H1 (cell line): ENCODE measurements at regions not wholly inside any gene's neighbourhood (a gene's known extent, or its start where the extent isn't known, plus 50 kb on each side); places are given as distances from the start of the nearest gene placed in this dataset.

Experiments used
- CTCF ChIA-PET: fragments of 300-600 bp; sonication (Branson Sonifier 250); formaldehyde crosslinking; loops from one replicate; lab custom pipeline; 2021; ENCODE audit not compliant: partially characterized antibody; lab: Charles Lee
- POLR2A ChIA-PET: fragments of 300-600 bp; sonication (Branson Sonifier 250); formaldehyde crosslinking; loops from one replicate; lab custom pipeline; 2021; ENCODE audit warnings: inconsistent platforms; ENCODE audit not compliant: partially characterized antibody; lab: Charles Lee
- DNase-seq, 2 experiments: peaks; one replicate each; pipeline versions ENCODE4 v3.0.0 to v3.0.0-alpha.2; 2010 to 2022; ENCODE audit warnings: low spot score in 2 of 2, low read depth in 1 of 2, mixed read lengths in 1 of 2
- FAIRE-seq: peaks from 2 replicates; lab custom pipeline; 2011; peaks lifted over from hg19 to GRCh38; lab: Jason Lieb, UNC
- H2AFZ ChIP-seq: 2 replicates; pipeline ENCODE4 v1.8.1; 2012; ENCODE audit warnings: low read length, inconsistent platforms
- H2AK5ac ChIP-seq: 2 replicates; pipeline ENCODE4 v1.6.1; 2013; ENCODE audit warnings: low read depth, low read length
- H2BK120ac ChIP-seq: replicated peaks from 2 replicates; pipeline ENCODE3; 2013; ENCODE audit warnings: low read depth, low read length, inconsistent platforms
- H2BK12ac ChIP-seq: 2 replicates; pipeline ENCODE4 v1.6.1; 2013; ENCODE audit warnings: low read depth, low read length
- H2BK15ac ChIP-seq: 2 replicates; pipeline ENCODE4 v1.6.1; 2013; ENCODE audit warnings: low read length
- H2BK20ac ChIP-seq: 2 replicates; pipeline ENCODE4 v1.6.1; 2013; ENCODE audit warnings: low read length
- H2BK5ac ChIP-seq: 2 replicates; pipeline ENCODE4 v1.6.1; 2013; ENCODE audit warnings: low read depth, low read length
- H3K14ac ChIP-seq: 2 replicates; pipeline ENCODE4 v1.6.1; 2013; ENCODE audit warnings: inconsistent platforms; ENCODE audit not compliant: insufficient read length
- H3K18ac ChIP-seq: 2 replicates; pipeline ENCODE4 v1.6.1; 2013; ENCODE audit warnings: low read length; ENCODE audit errors: extremely low read depth
- H3K23ac ChIP-seq: 2 replicates; pipeline ENCODE4 v1.6.1; 2013; ENCODE audit warnings: inconsistent platforms; ENCODE audit not compliant: insufficient read length
- H3K23me2 ChIP-seq: 2 replicates; pipeline ENCODE4 v1.6.1; 2013; ENCODE audit warnings: low read depth, low read length
- H3K27ac ChIP-seq: 2 replicates; pipeline ENCODE4 v1.6.1; 2011; ENCODE audit warnings: low read depth, low read length, inconsistent platforms
- H3K27me3 ChIP-seq, 4 experiments: replicated peaks in 1 of 4; 1 replicate in 1 of 4; 2 replicates in 3 of 4; pipeline versions ENCODE4 v1.6.1 to v1.8.1; 2011 to 2013; ENCODE audit warnings: low read length in 3 of 4, mild to moderate bottlenecking in 3 of 4, inconsistent platforms in 2 of 4, mixed read lengths in 2 of 4, moderate library complexity in 1 of 4; ENCODE audit not compliant: control insufficient read depth in 3 of 4, insufficient read depth in 3 of 4; ENCODE audit errors: extremely low read depth in 1 of 4
- H3K36me3 ChIP-seq, 4 experiments: 2 replicates each; pipeline versions ENCODE4 v1.6.1 to v1.8.1; 2011 to 2013; ENCODE audit warnings: mild to moderate bottlenecking in 4 of 4, low read length in 3 of 4, moderate library complexity in 2 of 4, control low read depth in 1 of 4, inconsistent platforms in 1 of 4; ENCODE audit not compliant: insufficient read depth in 4 of 4, control insufficient read depth in 2 of 4
- H3K4ac ChIP-seq: replicated peaks from 2 replicates; pipeline ENCODE3; 2013; ENCODE audit warnings: low read length, low read depth, mixed read lengths, inconsistent platforms; ENCODE audit not compliant: insufficient read length
- H3K4me1 ChIP-seq, 4 experiments: replicated peaks in 1 of 4; 1 replicate in 1 of 4; 2 replicates in 3 of 4; pipeline versions ENCODE4 v1.6.1 to v1.8.1; 2011 to 2013; ENCODE audit warnings: low read length in 3 of 4, inconsistent platforms in 2 of 4, mixed read lengths in 1 of 4; ENCODE audit not compliant: insufficient read depth in 4 of 4, control insufficient read depth in 3 of 4
- H3K4me2 ChIP-seq, 2 experiments: 2 replicates each; pipeline versions ENCODE4 v1.6.1 to v1.8.1; 2011 to 2013; ENCODE audit warnings: low read depth in 2 of 2, low read length in 2 of 2, control low read depth in 1 of 2, inconsistent platforms in 1 of 2, mild to moderate bottlenecking in 1 of 2; ENCODE audit not compliant: insufficient read depth in 1 of 2
- H3K4me3 ChIP-seq, 4 experiments: fragments of 200-600, 300-600 bp in 1 of 4; sonication (generic), shearing (Covaris generic), sonication (Bioruptor Twin) in 1 of 4; 2 replicates each; pipeline versions ENCODE4 v1.5.1 to v1.8.1; 2011 to 2016; ENCODE audit warnings: low read length in 4 of 4, low read depth in 3 of 4, control low read depth in 2 of 4, inconsistent platforms in 2 of 4, mild to moderate bottlenecking in 2 of 4, mixed read lengths in 1 of 4, moderate library complexity in 1 of 4; ENCODE audit not compliant: insufficient read depth in 2 of 4; ENCODE audit errors: extremely low read depth in 1 of 4
- H3K56ac ChIP-seq: replicated peaks from 2 replicates; pipeline ENCODE3; 2013; ENCODE audit warnings: low read depth, mild to moderate bottlenecking, mixed read lengths, low read length, inconsistent platforms; ENCODE audit not compliant: insufficient read length
- H3K79me1 ChIP-seq: 2 replicates; pipeline ENCODE4 v1.6.1; 2013; ENCODE audit warnings: low read depth, low read length, control low read depth
- H3K79me2 ChIP-seq, 2 experiments: 2 replicates each; pipeline versions ENCODE4 v1.6.1 to v1.8.1; 2012 to 2013; ENCODE audit warnings: low read length in 2 of 2, mild to moderate bottlenecking in 2 of 2, inconsistent platforms in 1 of 2; ENCODE audit not compliant: insufficient read depth in 2 of 2, control insufficient read depth in 1 of 2
- H3K9ac ChIP-seq, 4 experiments: replicated peaks in 1 of 4; 1 replicate in 1 of 4; 2 replicates in 3 of 4; pipeline versions ENCODE4 v1.6.1 to v1.8.1; 2011 to 2013; ENCODE audit warnings: low read depth in 3 of 4, low read length in 3 of 4, control low read depth in 2 of 4, mild to moderate bottlenecking in 2 of 4, moderate library complexity in 2 of 4, inconsistent platforms in 1 of 4; ENCODE audit errors: extremely low read depth in 1 of 4
- H3K9me3 ChIP-seq, 2 experiments: 2 replicates each; pipeline versions ENCODE4 v1.6.1 to v1.8.1; 2012 to 2013; ENCODE audit warnings: mild to moderate bottlenecking in 2 of 2, moderate library complexity in 2 of 2, control low read depth in 1 of 2, inconsistent platforms in 1 of 2, low read depth in 1 of 2, low read length in 1 of 2, mixed read lengths in 1 of 2; ENCODE audit not compliant: insufficient read depth in 2 of 2
- H4K20me1 ChIP-seq, 2 experiments: replicated peaks in 1 of 2; 2 replicates each; pipeline versions ENCODE3 to v1.8.1; 2011 to 2013; ENCODE audit warnings: inconsistent platforms in 2 of 2, low read length in 2 of 2, mild to moderate bottlenecking in 1 of 2; ENCODE audit not compliant: insufficient read depth in 2 of 2, control insufficient read depth in 1 of 2
- H4K5ac ChIP-seq: 2 replicates; pipeline ENCODE4 v1.6.1; 2013; ENCODE audit warnings: low read length, low read depth, mixed read lengths, inconsistent platforms; ENCODE audit not compliant: insufficient read length
- H4K8ac ChIP-seq: 2 replicates; pipeline ENCODE4 v1.8.0; 2013; ENCODE audit warnings: mild to moderate bottlenecking, moderate library complexity, low read length, inconsistent platforms; ENCODE audit not compliant: insufficient read depth; ENCODE audit errors: extremely low read depth
- H4K91ac ChIP-seq: replicated peaks from 2 replicates; pipeline ENCODE3; 2013; ENCODE audit warnings: low read length, mixed read lengths, inconsistent platforms; ENCODE audit not compliant: insufficient read length
- KDM4A ChIP-seq: IDR thresholded peaks from one replicate; pipeline ENCODE4 v1.7.1; 2012; ENCODE audit warnings: low read depth, mild to moderate bottlenecking, moderate library complexity, low read length, inconsistent platforms; ENCODE audit not compliant: severe bottlenecking
- TCF12 ChIP-seq: IDR thresholded peaks from 2 replicates; pipeline ENCODE4 v1.6.1; 2011; ENCODE audit warnings: low read depth, mild to moderate bottlenecking, low read length
- WGBS, 2 experiments: shearing (Covaris generic) in 1 of 2; methylation state at CpG; one replicate each; pipeline versions ENCODE4 v1.1.6 to v1.1.7; 2013 to 2015; ENCODE audit warnings: low lambda C conversion rate in 2 of 2, mixed read lengths in 2 of 2, inconsistent platforms in 1 of 2, low coverage in 1 of 2, missing lambda C conversion rate in 1 of 2; ENCODE audit not compliant: insufficient replicate concordance in 2 of 2, insufficient coverage in 1 of 2, insufficient read length in 1 of 2; ENCODE audit errors: extremely low coverage in 1 of 2, missing lambda C conversion rate in 1 of 2; 5-methylcytosine and 5-hydroxymethylcytosine counted together

DNA sequence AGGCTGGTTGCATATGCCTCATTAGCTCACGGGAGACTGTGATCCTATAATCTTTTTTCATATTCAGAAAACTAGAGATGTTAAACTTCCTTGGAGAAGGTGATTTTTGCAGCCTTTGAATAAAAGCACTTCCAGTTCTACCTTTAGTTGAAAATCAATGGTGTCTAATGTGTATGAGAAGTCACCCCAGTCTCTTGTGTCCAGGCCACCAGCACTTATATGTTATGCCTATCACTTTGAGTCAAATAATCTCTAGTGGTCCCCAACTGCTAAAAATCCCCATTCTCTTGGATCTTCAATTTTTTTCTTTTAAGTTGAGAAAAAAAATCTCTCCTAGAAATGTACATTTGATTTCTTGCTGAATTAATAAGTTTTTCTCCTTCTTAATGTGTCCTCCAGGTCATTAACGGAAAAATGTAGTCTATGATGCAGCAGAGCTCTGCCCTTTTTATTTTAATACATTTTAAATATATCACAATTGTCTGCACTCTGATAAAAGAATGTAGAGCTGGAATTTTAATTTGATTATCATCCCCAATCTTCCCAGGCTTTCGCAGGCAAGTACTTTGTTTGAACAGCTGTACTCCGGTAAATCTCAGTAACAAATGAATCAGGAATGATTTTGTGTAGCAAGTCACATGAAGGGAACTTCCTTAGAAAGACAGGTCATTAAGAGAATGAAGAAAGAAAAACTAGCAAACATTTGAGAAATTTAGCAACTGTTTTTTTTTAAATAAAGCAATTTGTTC, 147.0 kb downstream of the SOX4 start:
- Histone ChIP-seq H2BK5ac (peak overlapping the region; percentile 94; the same call in 1 of the 2 replicates), H4K91ac (no peak overlapping the region), H3K9ac (no peak overlapping the region), H3K14ac (no peak overlapping the region), H3K79me2 (peaks cover 0 to 94% of the 10 kb centered on the region in 2 experiments; a peak in 3 of 4 replicates), H3K4me3 (peak overlapping the region in 3 of 4 experiments; percentile 4 to 51 (median 4); a peak in 4 of 8 replicates), H4K5ac (no peak overlapping the region), H3K23ac (no peak overlapping the region), H3K36me3 (peaks cover 0 to 1% (median 0%) of the 10 kb centered on the region in 4 experiments; a peak in 1 of 8 replicates), H3K4me2 (peak overlapping the region; percentile 63 to 66), H2AFZ (no peak overlapping the region), H4K20me1 (peaks cover 0 to 6% of the 10 kb centered on the region in 2 experiments), H3K27me3 (no peaks in the 10 kb centered on the region), H3K79me1 (peaks cover 7% of the 10 kb centered on the region), H4K8ac (no peak overlapping the region), H2BK15ac (no peak overlapping the region), H2AK5ac (no peak overlapping the region), H3K23me2 (no peaks in the 10 kb centered on the region), H3K27ac (no peak overlapping the region), H3K9me3 (no peaks in the 10 kb centered on the region), H2BK120ac (no peak overlapping the region), H2BK12ac (no peak overlapping the region), H2BK20ac (peak overlapping the region; percentile 82; the same call in 1 of the 2 replicates), H3K4ac (no peak overlapping the region), H3K56ac (no peak overlapping the region)
- POLR2A ChIA-PET = interaction anchor here (0.9 to 5.2 kb wide), 11 partner anchors 8 to 146 kb away, joined by 3 to 25 read pairs (median 5); partner anchors contain the start of gene SOX4
- no peak for DNase-seq
- CTCF ChIA-PET = interaction anchor here (0.7 to 1.3 kb wide), 6 partner anchors 26 to 172 kb away, joined by 3 read pairs; partner anchors contain the start of gene SOX4
- FAIRE-seq = no peak
- 22% methylated on average over 4 of the region's 4 CpGs; no CpG with 5 or more reads in 1 of the 2 experiments for WGBS, 2 experiments
- TF ChIP-seq KDM4A (no peak), TCF12 (0 out of 2 replicates have a peak, but pooled peaks have one; percentile 70)
- TF ChIP-seq, all 59 proteins: peak for 1
- peak overlapping the region; percentile 14 for H3K18ac ChIP-seq
- peaks cover 10 to 37% (median 29%) of the 10 kb centered on the region in 4 experiments for H3K4me1 ChIP-seq
